Stimulated activated CD4-positive, alpha-beta T cell treated with anti-CD3 and anti-CD28 coated beads, Interleukin-1b, Interleukin-23, amount 100 ng/mL, for 24 hours (primary cell): ENCODE measurements at regions not wholly inside any gene's neighbourhood (a gene's known extent, or its start where the extent isn't known, plus 50 kb on each side); places are given as distances from the start of the nearest gene placed in this dataset.

Source experiments
- DNase-seq, 4 experiments: peaks; one replicate each; pipeline ENCODE4 v3.0.0-alpha.2; 2020; ENCODE audit warnings: low read depth in 4 of 4, low spot score in 1 of 4

DNA sequence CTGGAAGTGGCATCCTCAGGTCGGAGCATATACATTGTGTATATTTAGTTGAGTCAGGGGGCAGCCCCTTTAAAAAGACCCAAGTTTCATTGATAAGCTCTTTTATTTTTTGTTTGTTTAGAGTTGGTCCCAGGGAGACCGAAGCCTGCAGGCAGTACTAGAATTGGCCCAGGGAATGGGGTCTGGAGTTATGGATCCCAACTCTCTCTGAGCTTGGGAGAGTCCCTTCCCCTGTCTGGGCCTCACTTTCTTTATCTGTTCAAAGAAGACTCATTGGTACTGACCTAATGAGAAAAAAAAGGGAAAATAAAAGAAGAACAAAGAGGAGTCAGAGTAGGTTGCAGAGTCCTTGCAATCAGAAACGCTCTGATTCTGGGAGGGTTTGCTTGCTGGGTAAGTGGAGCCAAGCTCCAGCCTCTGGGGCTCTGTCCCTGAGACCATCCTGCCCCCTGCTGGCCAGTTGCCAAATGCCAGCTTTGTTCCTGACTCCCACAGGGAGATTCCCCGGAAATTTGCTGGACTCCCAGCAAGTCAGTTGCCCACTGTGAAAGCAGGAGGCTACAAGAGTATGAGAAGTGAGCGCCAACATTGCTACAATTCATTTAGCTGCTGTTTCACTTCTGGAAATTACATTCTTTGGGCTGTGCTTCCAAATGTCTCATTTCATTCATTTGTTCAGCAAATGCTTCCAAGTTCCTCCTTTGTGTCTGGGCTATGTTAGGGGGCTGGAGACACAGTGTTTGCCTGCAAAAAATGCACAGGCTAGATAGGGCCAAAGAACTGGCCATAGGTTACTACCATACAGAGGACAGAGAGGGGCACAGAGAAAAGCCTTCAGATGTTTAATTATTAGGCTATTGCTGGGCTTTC lies 156.2 kb downstream of the MELK start:
- peak; percentile 47 to 61 (median 53) for DNase-seq

DNA sequence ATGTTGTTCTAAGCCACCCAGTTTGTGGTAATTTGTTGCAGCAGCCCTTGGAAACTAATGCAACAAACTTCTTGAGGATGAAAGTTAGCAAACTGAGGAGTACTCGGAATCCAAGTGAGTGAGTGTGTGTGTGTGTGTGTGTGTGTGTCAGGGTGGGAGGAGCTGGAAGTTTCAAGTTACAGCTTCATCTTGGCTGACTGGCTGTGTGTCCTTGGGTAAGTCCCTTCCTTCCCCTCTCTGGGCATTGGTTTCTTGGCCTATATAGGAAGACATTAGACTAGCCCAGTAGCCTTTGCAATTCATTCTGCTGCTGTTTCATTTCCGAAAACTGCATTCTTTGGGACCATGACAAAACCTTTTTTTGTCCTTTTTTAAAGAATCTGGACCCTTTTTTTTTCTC lies 157.2 kb downstream of the MELK start:
- no peak for DNase-seq

DNA sequence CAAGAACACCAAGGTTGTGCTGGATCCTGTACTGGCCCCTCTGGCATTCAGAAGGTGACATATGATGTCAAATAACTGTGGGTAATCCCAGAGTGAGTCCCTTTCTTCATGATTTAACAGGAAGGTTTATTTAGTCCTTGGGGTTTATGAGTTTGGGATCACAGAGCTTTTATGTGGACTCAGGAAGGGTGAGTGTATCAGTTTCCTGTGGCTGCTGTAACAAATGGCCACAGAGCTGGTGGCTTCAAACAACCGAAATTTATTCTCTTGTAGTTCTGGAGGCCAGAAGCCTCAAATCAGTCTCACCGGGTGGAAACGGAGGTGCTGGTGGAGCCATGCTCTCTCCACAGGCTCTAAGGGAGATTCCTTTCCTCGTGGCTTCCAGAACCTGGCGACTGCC lies 157.7 kb downstream of the MELK start:
- no peak for DNase-seq

DNA sequence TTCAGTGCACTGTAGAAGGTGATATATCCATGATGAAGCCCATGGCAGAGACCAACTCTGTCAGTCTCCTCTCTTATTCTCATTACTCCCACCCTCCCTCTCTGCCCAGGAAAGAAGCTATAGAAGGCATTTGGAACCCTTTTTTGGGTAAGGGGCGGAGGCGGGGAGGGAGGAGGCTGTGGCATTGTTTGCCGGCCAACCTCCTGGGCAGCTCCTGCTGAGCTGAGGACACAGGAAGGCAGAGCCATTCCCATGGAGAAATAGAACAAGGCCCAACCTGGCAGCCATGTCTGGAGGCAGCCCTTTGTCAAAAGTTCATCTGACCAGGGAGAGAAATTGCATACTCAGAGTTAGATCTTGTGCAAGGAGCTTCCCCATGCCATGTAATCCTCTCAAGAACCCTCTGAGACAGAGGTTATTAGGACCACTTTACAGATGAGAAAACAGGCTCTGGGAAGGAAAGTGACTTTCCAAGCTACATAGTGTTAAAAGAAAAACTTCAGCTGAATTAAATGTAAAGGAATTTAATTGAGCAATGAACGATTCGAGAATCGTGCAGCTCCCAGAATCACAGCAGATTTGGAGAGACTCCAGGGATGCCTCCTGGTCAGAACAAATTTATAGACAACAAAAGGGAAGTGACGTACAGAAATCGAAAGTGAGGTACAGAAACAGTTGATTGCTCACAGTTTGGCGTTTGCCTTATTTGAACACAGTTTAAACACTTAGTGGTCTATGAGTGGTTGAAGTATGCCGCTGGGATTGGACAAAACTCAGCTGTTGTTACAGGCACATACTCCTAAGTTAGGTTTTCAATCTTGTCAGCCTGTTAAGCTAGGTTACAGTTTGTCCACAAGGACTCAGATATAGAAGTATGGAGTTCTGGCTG lies 158.6 kb downstream of the MELK start:
- no peak for DNase-seq

DNA sequence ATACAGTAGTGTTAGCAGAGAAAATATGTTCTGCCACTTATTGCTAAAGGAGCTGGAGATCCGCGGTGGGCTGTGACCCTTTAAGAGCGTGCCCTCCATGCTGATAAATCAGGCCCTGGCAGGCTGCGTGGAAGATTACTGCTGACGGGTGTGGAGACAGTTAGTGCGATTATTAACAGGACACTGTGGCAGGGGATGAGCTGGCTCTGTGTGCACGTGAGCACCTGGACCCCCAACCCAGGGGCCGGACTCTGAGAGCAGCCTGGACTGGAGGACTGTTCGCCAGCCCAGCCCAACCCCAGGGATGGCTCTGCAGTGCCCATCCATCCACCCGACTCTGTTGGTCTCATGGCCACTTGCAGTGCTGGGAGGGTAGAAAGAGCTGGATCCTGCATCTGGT lies 162.0 kb downstream of the MELK start:
- DNase-seq: no peak

DNA sequence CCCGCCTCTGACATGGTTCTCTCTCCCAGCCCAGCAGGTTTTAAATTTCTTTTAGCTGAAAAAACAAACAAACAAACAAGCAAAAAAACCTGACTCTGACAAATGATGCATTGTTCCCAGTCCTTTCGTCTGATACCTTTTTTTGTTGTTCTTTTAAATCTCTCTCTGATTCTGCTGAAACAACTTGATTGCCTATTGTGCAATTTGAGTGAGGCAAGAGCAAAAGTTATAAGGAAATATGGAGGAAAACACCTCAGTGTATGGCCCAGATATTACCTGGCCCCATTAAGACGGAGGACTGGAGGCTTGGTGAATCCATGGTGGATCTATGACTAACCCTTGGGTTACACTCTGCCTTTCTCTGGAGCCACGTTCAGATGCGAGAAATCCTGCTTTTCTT lies 164.0 kb downstream of the MELK start:
- DNase-seq: no peak

DNA sequence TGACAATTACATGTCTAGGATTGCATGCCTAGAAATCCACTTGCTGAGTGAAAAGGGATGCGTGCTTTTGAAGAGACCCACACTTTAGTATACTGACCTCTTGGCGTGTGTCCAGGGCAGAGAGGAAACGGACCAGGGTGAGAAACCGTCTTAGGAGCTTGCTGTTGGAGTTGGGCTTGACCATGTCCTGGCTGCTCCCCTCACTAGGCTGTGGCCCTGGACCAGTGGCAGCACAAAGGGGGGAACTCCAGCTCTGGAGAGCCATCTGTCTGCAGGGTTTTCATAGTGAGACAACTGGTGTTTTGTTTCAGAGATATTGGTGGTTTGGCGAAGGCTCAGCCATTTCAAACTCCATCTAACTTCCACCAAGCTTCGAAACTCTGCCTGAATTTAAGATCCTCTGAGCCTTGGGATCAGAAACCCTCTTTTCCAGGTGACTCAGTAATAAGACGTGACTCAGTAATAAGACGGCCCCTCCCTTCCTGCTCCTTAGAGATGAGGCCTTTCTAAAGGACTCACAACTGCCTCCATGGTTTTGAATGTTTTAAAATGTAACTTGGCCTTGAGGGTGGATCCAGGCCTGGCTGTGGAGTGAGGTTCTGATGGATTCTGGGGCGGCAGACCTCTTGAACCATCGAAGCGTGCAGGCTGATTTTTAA lies 165.8 kb downstream of the MELK start:
- no peak for DNase-seq

DNA sequence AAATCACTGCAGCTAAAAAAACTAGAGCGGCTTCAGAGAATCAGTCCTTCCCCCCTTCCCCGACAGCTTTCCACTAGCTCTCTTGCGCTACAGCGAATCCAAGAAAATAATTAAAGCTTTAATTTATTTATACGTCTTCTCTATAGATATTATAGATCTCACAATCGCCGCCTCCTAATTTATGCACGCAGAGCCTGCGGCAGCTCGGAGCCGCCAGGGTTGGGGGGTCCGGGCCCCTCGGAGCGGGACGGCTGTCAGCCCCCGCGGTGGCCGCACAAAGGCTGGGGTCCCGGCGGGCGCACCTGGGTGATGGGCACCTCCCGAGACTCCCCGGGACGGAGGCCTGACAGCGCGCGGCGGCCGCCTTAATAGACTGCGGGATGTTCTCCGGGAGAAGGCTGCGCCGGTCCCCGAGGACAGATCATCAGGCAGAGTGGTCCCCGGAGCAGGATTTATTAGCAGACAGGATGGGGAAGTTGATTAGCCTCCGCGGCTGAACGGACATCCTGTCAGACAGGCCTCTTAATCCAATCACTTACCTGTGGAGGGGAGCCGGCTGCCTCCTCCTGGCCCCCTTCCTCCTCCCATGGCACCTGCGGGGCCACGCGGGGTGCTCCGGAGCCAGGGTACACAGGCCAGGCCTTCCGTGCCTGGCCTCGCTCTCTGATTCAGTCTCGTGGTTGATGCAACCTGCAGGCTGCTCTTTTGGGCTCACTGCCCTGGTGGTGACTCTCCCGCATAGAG lies 166.8 kb downstream of the MELK start:
- no peak for DNase-seq

DNA sequence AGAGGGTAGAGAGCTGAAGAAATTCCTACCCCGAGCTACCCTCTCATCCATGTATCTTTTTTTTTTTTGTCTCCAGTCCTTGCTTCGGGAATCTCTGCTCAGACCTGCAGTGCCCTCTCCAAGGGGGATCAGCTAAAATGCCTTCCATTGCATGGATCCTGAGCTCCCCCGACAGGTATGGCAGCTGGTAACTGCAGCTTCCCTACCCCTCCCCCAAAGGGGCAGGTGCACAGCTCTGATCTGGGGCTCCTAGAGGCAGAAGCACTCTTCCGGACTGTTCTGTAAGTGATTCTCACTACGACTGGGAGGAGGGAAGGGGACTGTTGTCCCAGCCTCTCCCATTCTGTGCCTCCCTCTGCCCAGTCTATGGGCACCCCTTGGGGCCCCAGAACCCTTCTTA lies 169.6 kb downstream of the MELK start:
- DNase-seq: no peak

DNA sequence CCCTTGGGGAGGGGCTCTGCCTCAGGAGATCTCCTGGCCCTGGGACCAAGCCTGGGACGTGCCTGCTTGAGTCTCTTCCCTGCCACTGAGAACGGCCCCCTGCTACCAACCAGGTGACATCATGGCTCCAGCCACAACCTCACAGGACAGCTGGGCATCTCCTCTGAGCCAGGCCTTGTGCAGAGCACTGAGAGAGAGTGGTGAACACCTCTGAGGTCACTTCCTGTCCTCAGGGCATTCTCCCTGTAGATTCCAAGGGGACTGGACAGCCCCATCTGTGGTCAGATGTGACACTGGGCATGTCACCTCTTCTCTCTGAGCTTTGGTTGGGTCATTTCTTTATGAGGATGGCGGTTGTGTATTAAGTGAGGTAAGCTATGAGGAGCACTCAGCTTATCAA lies 172.0 kb downstream of the MELK start:
- no peak for DNase-seq

DNA sequence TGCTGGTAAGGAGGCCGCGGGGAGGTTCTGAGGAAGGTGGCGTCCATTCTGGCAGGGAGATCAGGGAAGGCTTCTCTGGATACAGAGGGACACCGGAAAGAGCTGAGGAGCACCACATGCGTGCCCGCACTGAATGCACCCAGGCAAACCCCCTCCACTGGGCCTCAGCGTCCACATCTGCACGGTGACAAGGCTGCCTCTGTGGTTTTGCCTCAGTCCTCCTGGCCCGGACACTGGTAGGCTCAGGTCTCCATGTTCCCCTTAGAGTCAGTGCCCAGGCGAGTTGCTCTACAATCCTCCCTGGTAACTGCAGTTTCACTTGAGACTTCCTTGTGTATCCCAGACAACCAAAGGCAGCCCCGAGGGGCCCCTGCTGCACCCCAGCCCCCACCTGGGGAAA lies 173.3 kb downstream of the MELK start:
- no peak for DNase-seq

DNA sequence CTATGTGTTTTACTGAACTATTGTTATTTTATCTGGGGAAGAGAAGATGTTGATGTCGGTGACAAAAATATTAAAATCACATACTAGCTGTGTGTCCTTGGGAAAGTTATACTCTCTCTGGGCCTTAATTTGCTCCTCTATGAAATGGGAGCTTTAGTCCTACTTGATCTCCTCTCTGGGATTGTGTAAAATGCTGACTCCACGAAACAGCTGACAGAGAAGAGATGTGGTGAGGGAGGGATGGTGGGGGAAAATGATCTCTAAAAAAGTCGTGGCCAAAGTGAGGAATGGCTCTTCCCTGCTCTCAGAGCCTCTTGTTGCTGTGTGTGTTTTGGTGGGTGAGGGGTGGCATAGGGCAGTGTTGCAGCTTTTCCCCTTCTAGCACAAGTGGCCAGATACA lies 173.7 kb downstream of the MELK start:
- DNase-seq: no peak

DNA sequence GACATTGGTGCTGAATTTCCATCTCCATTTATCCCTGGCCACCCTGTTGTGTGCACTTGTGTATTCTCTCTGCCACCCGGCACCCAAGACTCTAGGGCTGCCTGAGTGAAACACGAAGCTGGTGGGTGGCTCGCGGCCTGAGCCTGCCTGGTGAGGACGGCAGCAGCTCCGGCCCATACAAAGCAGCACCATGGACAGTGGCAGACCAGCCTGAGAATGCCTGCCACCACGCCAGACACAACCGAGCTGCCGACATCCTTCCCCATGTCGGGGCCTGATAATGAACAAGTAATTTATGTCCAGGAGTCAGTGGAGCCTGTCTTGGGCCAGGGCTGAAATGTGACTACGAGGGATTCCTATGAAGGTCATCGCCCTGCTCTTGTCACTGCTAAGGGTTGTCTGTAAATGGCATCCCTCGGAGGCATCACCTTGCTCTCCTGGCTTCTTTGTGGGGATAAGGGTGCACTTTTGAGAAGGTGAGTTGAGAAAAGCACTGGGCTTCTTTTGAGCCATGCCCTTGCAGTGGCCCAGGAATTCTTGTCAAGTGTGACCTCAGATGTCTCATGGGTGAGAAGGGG lies 175.7 kb downstream of the MELK start:
- no peak for DNase-seq

DNA sequence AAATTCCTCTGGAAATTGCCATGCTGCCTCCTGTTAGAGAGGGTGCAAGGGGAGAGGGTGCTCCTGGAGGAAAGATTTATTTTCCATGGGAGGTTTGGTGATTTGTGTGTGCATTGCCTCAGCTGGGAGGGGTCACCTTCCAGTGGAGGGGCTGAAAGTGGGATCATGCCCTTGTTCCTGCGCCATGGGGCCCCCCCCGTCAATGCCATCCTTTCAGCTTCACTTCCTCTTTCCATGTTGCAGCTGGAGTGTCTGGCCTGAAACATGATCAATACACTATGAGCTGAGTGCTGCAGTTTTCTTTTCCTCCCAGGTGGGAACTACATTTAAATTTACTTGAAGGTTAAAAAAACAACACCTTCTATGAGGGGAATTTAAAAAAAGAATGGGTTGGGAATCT lies 176.8 kb downstream of the MELK start:
- DNase-seq: no peak

DNA sequence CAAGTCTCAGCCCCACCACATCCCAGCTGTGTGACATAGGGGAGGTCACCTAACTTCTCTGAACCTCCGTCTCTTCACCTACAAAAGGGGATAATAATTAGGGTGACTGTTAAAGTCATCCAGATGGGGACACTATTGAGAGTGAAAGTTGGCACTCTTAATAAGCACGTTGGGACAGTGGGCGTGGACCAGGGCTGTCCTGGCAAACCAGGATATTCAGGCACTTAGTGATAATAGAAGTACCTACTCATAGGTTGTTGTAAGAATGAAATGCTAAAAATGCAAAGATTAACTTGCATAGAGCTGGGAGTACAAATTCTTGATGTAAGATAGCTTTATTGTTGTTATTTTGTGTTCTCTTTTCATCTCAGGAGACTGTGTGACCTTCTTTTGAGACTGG lies 177.9 kb downstream of the MELK start:
- DNase-seq: no peak

DNA sequence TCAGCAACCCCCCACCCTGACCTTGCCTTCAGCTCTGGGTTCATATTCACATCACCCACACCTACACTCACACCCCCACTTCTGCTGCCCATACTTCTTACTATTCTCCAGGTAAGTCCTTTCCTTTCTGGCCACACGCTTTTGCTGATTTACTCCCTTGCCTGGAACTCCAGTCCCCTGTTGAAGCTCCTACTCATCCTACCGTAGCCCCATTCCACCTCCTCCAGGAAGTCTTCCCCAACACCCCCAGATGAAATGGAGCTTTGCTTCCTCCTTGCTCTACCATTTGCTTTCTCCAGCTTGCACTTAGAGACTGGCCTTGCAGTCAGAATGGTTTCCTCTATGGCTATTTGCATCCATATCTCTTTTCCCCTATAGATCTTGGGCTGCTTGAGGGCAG lies 182.3 kb downstream of the MELK start:
- no peak for DNase-seq

DNA sequence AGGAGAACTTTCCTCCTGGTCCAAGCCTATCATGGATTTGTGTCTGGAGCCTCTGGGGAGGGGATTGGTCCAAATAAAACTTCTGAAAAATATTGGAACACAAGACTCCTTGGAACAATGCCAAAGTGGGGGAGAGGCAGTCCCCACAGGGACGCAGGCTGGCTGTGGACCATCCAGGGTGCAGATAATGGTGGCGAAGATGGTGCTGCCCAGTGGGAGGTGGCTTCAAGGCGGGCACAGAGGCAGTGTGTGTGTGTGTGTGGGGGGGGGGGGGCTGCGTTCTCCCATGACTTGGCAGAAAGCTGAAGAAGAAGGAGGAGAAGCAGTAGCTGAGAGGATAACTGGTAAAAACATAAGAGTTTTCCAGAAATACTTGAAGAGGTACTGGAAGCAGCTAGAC lies 186.4 kb downstream of the MELK start:
- DNase-seq: no peak

DNA sequence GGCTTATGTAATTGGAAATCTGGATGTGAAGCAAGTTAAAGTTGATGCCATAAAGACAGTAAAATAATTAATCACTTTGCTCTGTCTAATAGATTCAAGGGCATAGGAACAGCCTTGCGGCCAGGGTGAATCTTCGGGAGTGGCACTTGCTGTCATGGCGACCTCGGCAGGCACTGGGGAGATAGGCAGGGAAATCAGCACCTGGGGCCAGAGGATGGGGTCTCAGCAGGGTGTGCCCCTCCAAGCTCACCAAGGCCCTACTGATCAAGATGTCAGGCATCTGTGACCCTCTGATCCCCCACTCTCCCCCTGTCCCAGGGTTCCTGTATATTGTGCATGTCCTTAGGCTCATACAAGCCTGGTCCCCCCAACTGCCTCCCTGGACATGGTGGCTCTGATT lies 187.3 kb downstream of the MELK start:
- no peak for DNase-seq

DNA sequence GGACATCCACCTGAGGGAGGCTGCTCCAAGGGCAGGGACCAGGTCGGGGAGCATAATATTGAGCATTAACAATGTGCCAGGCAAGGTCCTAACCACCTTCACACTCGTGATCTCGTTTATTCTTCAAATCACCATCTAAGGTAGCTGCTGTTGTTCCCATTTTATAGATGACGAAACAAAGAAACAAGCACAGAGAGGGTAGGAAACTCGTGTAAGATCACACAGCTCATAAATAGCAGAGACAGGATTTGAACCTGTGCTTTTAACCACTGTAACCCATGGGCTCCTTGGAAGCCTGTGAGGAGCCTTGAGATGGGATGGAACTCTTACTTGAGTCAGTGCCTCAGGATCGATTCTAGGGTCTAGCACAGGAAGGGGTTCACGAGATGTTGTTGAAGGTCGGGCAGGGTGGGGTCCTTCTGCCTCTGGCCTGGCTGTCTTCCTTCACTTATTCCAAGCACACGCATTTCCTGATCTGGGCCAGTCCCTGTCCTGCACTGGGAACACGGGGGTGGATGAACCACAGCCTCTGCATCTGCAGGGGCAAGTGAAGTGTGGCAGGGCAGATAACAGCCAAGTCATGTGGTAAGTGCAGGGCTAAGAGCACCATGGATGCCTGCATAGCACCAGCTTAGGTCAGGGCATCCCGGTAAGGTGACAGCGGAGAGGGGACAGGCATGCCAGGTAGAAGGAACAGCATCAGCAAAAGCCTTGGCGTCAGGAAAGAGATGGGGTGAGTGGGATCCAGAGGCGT lies 188.1 kb downstream of the MELK start:
- DNase-seq: no peak

DNA sequence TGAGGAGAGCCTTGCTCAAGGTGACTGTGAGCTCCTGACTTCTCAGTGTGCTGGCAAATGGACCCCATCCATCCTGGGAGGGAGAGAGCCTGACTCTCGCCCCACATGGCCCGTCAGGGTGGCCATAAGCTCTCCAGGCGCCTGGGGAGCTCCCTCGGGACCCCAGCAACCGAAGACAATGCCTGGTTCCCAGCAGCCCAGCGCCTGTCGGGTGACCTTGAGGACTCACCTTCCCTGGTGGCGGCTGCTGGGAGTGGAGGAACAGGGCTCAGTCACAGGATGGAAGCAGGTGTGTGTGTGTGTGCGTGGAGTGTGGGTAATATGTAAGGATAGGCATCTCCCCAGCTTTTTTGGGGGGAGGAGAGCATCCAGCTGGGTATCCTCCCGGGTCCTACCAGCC lies 190.3 kb downstream of the MELK start:
- DNase-seq: no peak
